ENCODE measurements at regions not wholly inside any gene's neighbourhood (a gene's known extent, or its start where the extent isn't known, plus 50 kb on each side); places are given as distances from the start of the nearest gene placed in this dataset.

DNA sequence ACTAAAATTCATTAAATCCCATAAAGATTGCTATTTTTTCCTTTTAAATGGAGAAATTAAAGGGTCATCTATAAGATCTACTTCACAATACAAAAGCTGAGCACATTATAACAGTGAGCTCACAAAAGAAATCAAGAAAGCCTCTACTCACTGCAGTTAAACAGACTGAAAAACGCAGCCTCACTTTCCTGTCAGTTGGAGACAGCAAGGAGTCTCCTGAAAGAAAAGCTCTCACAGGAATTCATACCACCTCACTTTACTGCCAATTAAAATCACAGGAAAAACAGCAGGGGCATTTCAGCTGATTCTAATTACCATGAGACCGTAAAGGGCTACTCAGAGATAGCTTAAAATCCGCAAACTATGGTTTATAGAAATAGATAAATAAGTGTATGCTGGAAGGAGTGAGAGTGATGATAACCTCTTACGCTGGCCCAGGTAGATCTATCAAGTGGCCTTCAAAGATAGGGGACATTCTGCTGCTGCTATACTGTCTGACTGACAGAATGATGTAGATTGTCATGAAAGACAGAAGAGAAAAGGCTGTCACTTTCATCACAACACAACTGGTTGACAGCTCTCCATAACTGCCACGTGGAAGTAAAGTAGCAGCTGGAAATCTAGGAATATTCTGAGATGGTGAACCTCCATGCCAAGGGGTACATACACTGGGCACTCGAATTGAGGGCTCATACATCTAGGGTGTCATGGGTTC, 1333.7 kb upstream of the DIAPH2 start:
- TF ChIP-seq, protein P1, sequence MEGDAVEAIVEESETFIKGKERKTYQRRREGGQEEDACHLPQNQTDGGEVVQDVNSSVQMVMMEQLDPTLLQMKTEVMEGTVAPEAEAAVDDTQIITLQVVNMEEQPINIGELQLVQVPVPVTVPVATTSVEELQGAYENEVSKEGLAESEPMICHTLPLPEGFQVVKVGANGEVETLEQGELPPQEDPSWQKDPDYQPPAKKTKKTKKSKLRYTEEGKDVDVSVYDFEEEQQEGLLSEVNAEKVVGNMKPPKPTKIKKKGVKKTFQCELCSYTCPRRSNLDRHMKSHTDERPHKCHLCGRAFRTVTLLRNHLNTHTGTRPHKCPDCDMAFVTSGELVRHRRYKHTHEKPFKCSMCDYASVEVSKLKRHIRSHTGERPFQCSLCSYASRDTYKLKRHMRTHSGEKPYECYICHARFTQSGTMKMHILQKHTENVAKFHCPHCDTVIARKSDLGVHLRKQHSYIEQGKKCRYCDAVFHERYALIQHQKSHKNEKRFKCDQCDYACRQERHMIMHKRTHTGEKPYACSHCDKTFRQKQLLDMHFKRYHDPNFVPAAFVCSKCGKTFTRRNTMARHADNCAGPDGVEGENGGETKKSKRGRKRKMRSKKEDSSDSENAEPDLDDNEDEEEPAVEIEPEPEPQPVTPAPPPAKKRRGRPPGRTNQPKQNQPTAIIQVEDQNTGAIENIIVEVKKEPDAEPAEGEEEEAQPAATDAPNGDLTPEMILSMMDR (IDR thresholded peaks at IDR 0.05), result no peak
- TF ChIP-seq POLR2A (IDR thresholded peaks at IDR 0.05), result no peak
